Spinal cord (tissue), 9 donors: ENCODE measurements at regions not wholly inside any gene's neighbourhood (a gene's known extent, or its start where the extent isn't known, plus 50 kb on each side); places are given as distances from the start of the nearest gene placed in this dataset.
"Not testable (repeated sequence)": the region's sequence is repeated elsewhere in the genome, so short reads cannot be mapped to it uniquely, and the experiment has no call there.

Source experiments
- DNase-seq, 6 donors: peaks; one replicate each; pipeline versions ENCODE4 v3.0.0 to v3.0.0-alpha.2; 2013 to 2015; ENCODE audit warnings: low spot score in 6 of 6, low read depth in 4 of 6
- H3K27ac ChIP-seq: one replicate; pipeline ENCODE4 v1.5.1; 2013; ENCODE audit warnings: low read depth, low read length, control low read depth
- H3K27me3 ChIP-seq: one replicate; pipeline ENCODE4 v1.6.1; 2013; ENCODE audit warnings: low read length; ENCODE audit not compliant: control insufficient read depth, insufficient read depth
- H3K36me3 ChIP-seq: one replicate; pipeline ENCODE4 v1.6.1; 2013; ENCODE audit warnings: low read length; ENCODE audit not compliant: control insufficient read depth, insufficient read depth
- H3K4me1 ChIP-seq: one replicate; pipeline ENCODE4 v1.6.1; 2013; ENCODE audit warnings: low read length; ENCODE audit not compliant: control insufficient read depth, insufficient read depth
- H3K4me3 ChIP-seq: one replicate; pipeline ENCODE4 v1.5.1; 2013; ENCODE audit warnings: low read depth, low read length, control low read depth
- H3K9me3 ChIP-seq: one replicate; pipeline ENCODE4 v1.6.1; 2013; ENCODE audit warnings: low read length; ENCODE audit not compliant: control insufficient read depth, insufficient read depth
- WGBS: methylation state at CpG from one replicate; pipeline ENCODE4 v1.1.5; 2013; ENCODE audit warnings: missing lambda C conversion rate; ENCODE audit not compliant: insufficient coverage; 5-methylcytosine and 5-hydroxymethylcytosine counted together
- donor health status: healthy.

- H3K36me3 ChIP-seq: no peaks in the 10 kb centered on the region
- H3K9me3 ChIP-seq: no peaks in the 10 kb centered on the region
- no peaks in the 10 kb centered on the region for H3K27me3 ChIP-seq
- H3K4me3 ChIP-seq: no peak overlapping the region
- 84% methylated on average over 9 of the region's 12 CpGs for WGBS
- no peak overlapping the region for H3K27ac ChIP-seq
- DNase-seq: no peak
- no peaks in the 10 kb centered on the region for H3K4me1 ChIP-seq
Observed at GRCh38 chr1:30160999-30161689, 562.2 kb downstream of the MATN1 start.

- H3K27ac ChIP-seq: no peak overlapping the region
- H3K27me3 ChIP-seq: no peaks in the 10 kb centered on the region
- H3K4me3 ChIP-seq: no peak overlapping the region
- no peak for DNase-seq
- no peaks in the 10 kb centered on the region for H3K36me3 ChIP-seq
- WGBS: no CpG with 5 or more reads among the region's 3 CpGs
- no peaks in the 10 kb centered on the region for H3K9me3 ChIP-seq
- no peaks in the 10 kb centered on the region for H3K4me1 ChIP-seq
Observed at GRCh38 chr1:30159015-30159414, 564.4 kb downstream of the MATN1 start.

GRCh38 chr1:30155698-30156097 lies 567.7 kb downstream of the MATN1 start:
- DNase-seq, H3K4me1 ChIP-seq, H3K36me3 ChIP-seq, H3K4me3 ChIP-seq, H3K27ac ChIP-seq, H3K9me3 ChIP-seq, H3K27me3 ChIP-seq: not testable (repeated sequence)
- WGBS: no CpG with 5 or more reads among the region's 2 CpGs

- not testable (repeated sequence) for H3K4me1 ChIP-seq, H3K9me3 ChIP-seq, H3K27me3 ChIP-seq, H3K36me3 ChIP-seq, H3K4me3 ChIP-seq, DNase-seq, H3K27ac ChIP-seq
- WGBS: no CpG with 5 or more reads among the region's 3 CpGs
Observed at GRCh38 chr1:30155253-30155652, 568.1 kb downstream of the MATN1 start.

- H3K4me3 ChIP-seq: no peak overlapping the region
- peaks cover 2% of the 10 kb centered on the region for H3K9me3 ChIP-seq
- no peaks in the 10 kb centered on the region for H3K36me3 ChIP-seq
- H3K27ac ChIP-seq: no peak overlapping the region
- WGBS: 100% methylated on average over 1 of the region's 4 CpGs
- no peaks in the 10 kb centered on the region for H3K27me3 ChIP-seq
- no peak for DNase-seq
- H3K4me1 ChIP-seq: no peaks in the 10 kb centered on the region
Observed at GRCh38 chr1:30153743-30154449, 569.5 kb downstream of the MATN1 start.

GRCh38 chr1:30151826-30152225 lies 571.6 kb downstream of the MATN1 start:
- no peaks in the 10 kb centered on the region for H3K27me3 ChIP-seq
- 79% methylated on average over 1 of the region's 1 CpG for whole genome bisulfite sequencing
- peaks cover 2% of the 10 kb centered on the region for H3K9me3 ChIP-seq
- no peaks in the 10 kb centered on the region for H3K36me3 ChIP-seq
- H3K4me3 ChIP-seq: no peak overlapping the region
- no peak overlapping the region for H3K27ac ChIP-seq
- DNase-seq: no peak
- no peaks in the 10 kb centered on the region for H3K4me1 ChIP-seq

GRCh38 chr1:30151119-30151518 lies 572.3 kb downstream of the MATN1 start:
- Histone ChIP-seq H3K9me3 (peaks cover 2% of the 10 kb centered on the region), H3K4me1 (no peaks in the 10 kb centered on the region), H3K36me3 (no peaks in the 10 kb centered on the region), H3K27me3 (no peaks in the 10 kb centered on the region), H3K4me3 (no peak overlapping the region), H3K27ac (no peak overlapping the region)
- 89% methylated on average over 2 of the region's 4 CpGs for WGBS
- DNase-seq: no peak

GRCh38 chr1:30149226-30149625 lies 574.2 kb downstream of the MATN1 start:
- 72% methylated on average over 3 of the region's 5 CpGs for WGBS
- peak in 1 of 6 donors; percentile 9 for DNase-seq
- Histone ChIP-seq H3K27ac (no peak overlapping the region), H3K36me3 (no peaks in the 10 kb centered on the region), H3K4me3 (no peak overlapping the region), H3K9me3 (peaks cover 2% of the 10 kb centered on the region), H3K4me1 (no peaks in the 10 kb centered on the region), H3K27me3 (no peaks in the 10 kb centered on the region)

GRCh38 chr1:30148676-30149075 lies 574.7 kb downstream of the MATN1 start:
- WGBS: 68% methylated on average over 2 of the region's 2 CpGs
- Histone ChIP-seq H3K36me3 (no peaks in the 10 kb centered on the region), H3K4me3 (no peak overlapping the region), H3K4me1 (no peaks in the 10 kb centered on the region), H3K27me3 (no peaks in the 10 kb centered on the region), H3K27ac (no peak overlapping the region), H3K9me3 (peaks cover 2% of the 10 kb centered on the region)
- no peak for DNase-seq

- DNase-seq: no peak
- WGBS: 85% methylated on average over 7 of the region's 7 CpGs
Observed at GRCh38 chr1:30147188-30147587, 576.2 kb downstream of the MATN1 start.

More at GRCh38 chr1:30147188-30147587, 576.2 kb downstream of the MATN1 start:
- Histone ChIP-seq H3K27ac (no peak overlapping the region), H3K36me3 (no peaks in the 10 kb centered on the region), H3K4me1 (no peaks in the 10 kb centered on the region), H3K9me3 (peaks cover 2% of the 10 kb centered on the region), H3K4me3 (no peak overlapping the region), H3K27me3 (no peaks in the 10 kb centered on the region)
